OCI-LY3 (cell line): ENCODE measurements at regions not wholly inside any gene's neighbourhood (a gene's known extent, or its start where the extent isn't known, plus 50 kb on each side); places are given as distances from the start of the nearest gene placed in this dataset.
"Not testable (repeated sequence)": the region's sequence is repeated elsewhere in the genome, so short reads cannot be mapped to it uniquely, and the experiment has no call there.

Source experiments
- CTCF ChIP-seq: fragments of 200-600, 300-600 bp; sonication (generic); IDR thresholded peaks from 2 replicates; pipeline ENCODE4 v1.5.1; 2014; ENCODE audit warnings: antibody characterized with exemption, low read length, low read depth
- EZH2phosphoT487 ChIP-seq: fragments of 200-600 bp; shearing (Covaris generic); IDR thresholded peaks from 2 replicates; pipeline ENCODE4 v1.6.1; 2018; ENCODE audit warnings: antibody characterized with exemption, mixed run types, low read depth

DNA sequence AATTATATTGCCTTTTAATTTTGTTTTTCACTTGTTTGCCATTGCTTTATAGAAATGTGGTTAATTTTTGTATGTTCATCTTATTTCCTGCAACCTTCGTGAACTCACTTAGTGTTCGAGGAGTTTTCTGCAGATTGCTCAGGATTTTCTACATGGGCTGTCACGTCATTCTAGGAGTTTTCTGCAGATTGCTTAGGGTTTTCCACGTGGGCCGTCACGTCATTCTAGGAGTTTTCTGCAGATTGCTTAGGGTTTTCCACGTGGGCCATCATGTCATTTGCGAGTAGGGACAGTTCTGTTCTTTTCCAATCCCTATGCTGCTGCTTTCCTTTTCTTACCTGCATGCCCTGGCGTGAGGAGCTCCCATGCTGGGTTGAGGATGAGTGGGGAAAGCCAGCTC, 125.7 kb downstream of the IGLL1 start:
- TF ChIP-seq CTCF, EZH2phosphoT487: not testable (repeated sequence)
